ENCODE measurements at regions not wholly inside any gene's neighbourhood (a gene's known extent, or its start where the extent isn't known, plus 50 kb on each side); places are given as distances from the start of the nearest gene placed in this dataset.

- H3K4me2 ChIP-seq (ENCODE audit: control insufficient read depth, extremely low read depth, insufficient read depth, low read depth, low read length), result no peak overlapping the region
- H2AFZ ChIP-seq (ENCODE audit: control insufficient read depth, low read length), result no peak overlapping the region
- dilution Hi-C loops (cut with MboI; ENCODE audit: extremely low pct_ligation_motif_present, low sequenced_read_pairs), result no loop called here
- H3K9ac ChIP-seq (ENCODE audit: control insufficient read depth, extremely low read depth, insufficient read depth, low read length), result no peak overlapping the region
- H3K4me3 ChIP-seq (ENCODE audit: control insufficient read depth in 2 of 3, extremely low read depth in 1 of 3, insufficient read depth in 2 of 3, low read depth in 1 of 3, low read length in 3 of 3), result no peak overlapping the region
- H3K79me2 ChIP-seq (ENCODE audit: control insufficient read depth, insufficient read depth, low read length), result no peaks in the 10 kb centered on the region
- no peaks in the 10 kb centered on the region for H4K20me1 ChIP-seq (ENCODE audit: control insufficient read depth, extremely low read depth, insufficient read depth, low read length)
- H3K27me3 ChIP-seq (ENCODE audit: control insufficient read depth, extremely low read depth, insufficient read depth, low read length), result no peaks in the 10 kb centered on the region
- TF ChIP-seq EZH2 (IDR thresholded peaks at IDR 0.05; ENCODE audit: low read length), result no peak
- TF ChIP-seq CTCF (optimal IDR thresholded peaks at IDR 0.05 in 1 of 3, IDR thresholded peaks at IDR 0.05 in 1 of 3, conservative IDR thresholded peaks at IDR 0.05 in 1 of 3; ENCODE audit: extremely low read depth in 1 of 3, insufficient read depth in 2 of 3, low read length in 3 of 3), result no peak
- H3K36me3 ChIP-seq (ENCODE audit: control insufficient read depth in 2 of 2, extremely low read depth in 1 of 2, insufficient read depth in 2 of 2, low read length in 2 of 2), result no peaks in the 10 kb centered on the region
- DNase-seq (ENCODE audit: low read depth, low spot score) (no peak), FAIRE-seq (no peak)
- no peaks in the 10 kb centered on the region for H3K4me1 ChIP-seq (ENCODE audit: control insufficient read depth, extremely low read depth, insufficient read depth, low read length)
- H3K9me3 ChIP-seq (ENCODE audit: control insufficient read depth, low read depth, low read length), result no peaks in the 10 kb centered on the region
- H3K27ac ChIP-seq (ENCODE audit: control insufficient read depth, insufficient read depth, low read length), result no peak overlapping the region
- no peaks in the 10 kb centered on the region for H3K9me1 ChIP-seq (ENCODE audit: control insufficient read depth, extremely low read depth, insufficient read depth, low read length)
Observed at GRCh38 chr1:168822911-168823310, 93.9 kb upstream of the DPT start.

- H2AFZ ChIP-seq (ENCODE audit: control insufficient read depth, low read length), result no peak overlapping the region
- H3K9me3 ChIP-seq (ENCODE audit: control insufficient read depth, low read depth, low read length), result no peaks in the 10 kb centered on the region
- no peak overlapping the region for H3K4me2 ChIP-seq (ENCODE audit: control insufficient read depth, extremely low read depth, insufficient read depth, low read depth, low read length)
- H3K79me2 ChIP-seq (ENCODE audit: control insufficient read depth, insufficient read depth, low read length), result no peaks in the 10 kb centered on the region
- FAIRE-seq (no peak), DNase-seq (ENCODE audit: low read depth, low spot score) (no peak)
- no peaks in the 10 kb centered on the region for H3K27me3 ChIP-seq (ENCODE audit: control insufficient read depth, extremely low read depth, insufficient read depth, low read length)
- H3K36me3 ChIP-seq (ENCODE audit: control insufficient read depth in 2 of 2, extremely low read depth in 1 of 2, insufficient read depth in 2 of 2, low read length in 2 of 2), result no peaks in the 10 kb centered on the region
- no peak overlapping the region for H3K4me3 ChIP-seq (ENCODE audit: control insufficient read depth in 2 of 3, extremely low read depth in 1 of 3, insufficient read depth in 2 of 3, low read depth in 1 of 3, low read length in 3 of 3)
- no peaks in the 10 kb centered on the region for H4K20me1 ChIP-seq (ENCODE audit: control insufficient read depth, extremely low read depth, insufficient read depth, low read length)
- dilution Hi-C loops (cut with MboI; ENCODE audit: extremely low pct_ligation_motif_present, low sequenced_read_pairs), result no loop called here
- H3K27ac ChIP-seq (ENCODE audit: control insufficient read depth, insufficient read depth, low read length), result no peak overlapping the region
- TF ChIP-seq CTCF (optimal IDR thresholded peaks at IDR 0.05 in 1 of 3, IDR thresholded peaks at IDR 0.05 in 1 of 3, conservative IDR thresholded peaks at IDR 0.05 in 1 of 3; ENCODE audit: extremely low read depth in 1 of 3, insufficient read depth in 2 of 3, low read length in 3 of 3) (no peak), EZH2 (IDR thresholded peaks at IDR 0.05; ENCODE audit: low read length) (no peak)
- no peak overlapping the region for H3K9ac ChIP-seq (ENCODE audit: control insufficient read depth, extremely low read depth, insufficient read depth, low read length)
- no peaks in the 10 kb centered on the region for H3K9me1 ChIP-seq (ENCODE audit: control insufficient read depth, extremely low read depth, insufficient read depth, low read length)
- no peaks in the 10 kb centered on the region for H3K4me1 ChIP-seq (ENCODE audit: control insufficient read depth, extremely low read depth, insufficient read depth, low read length)
Observed at GRCh38 chr1:168823988-168824387, 95.0 kb upstream of the DPT start.

All from keratinocyte (primary cell).